Liver (tissue), 8 donors: ENCODE measurements at regions not wholly inside any gene's neighbourhood (a gene's known extent, or its start where the extent isn't known, plus 50 kb on each side); places are given as distances from the start of the nearest gene placed in this dataset.

ENCODE experiments used
- DNase-seq: peaks from one replicate; pipeline ENCODE4 v3.0.0-alpha.2; 2017; ENCODE audit warnings: low spot score
- H3K27ac ChIP-seq, 2 donors: one replicate each; pipeline ENCODE4 v1.7.0; 2013; ENCODE audit warnings: inconsistent platforms in 2 of 2, low read length in 2 of 2, control low read depth in 1 of 2, low read depth in 1 of 2, mild to moderate bottlenecking in 1 of 2
- H3K27me3 ChIP-seq, 4 donors: one replicate each; pipeline versions ENCODE4 v1.6.1 to v1.7.0; 2013; ENCODE audit warnings: low read length in 3 of 4, inconsistent platforms in 1 of 4, mild to moderate bottlenecking in 1 of 4, moderate library complexity in 1 of 4; ENCODE audit not compliant: control insufficient read depth in 4 of 4, insufficient read depth in 4 of 4
- H3K36me3 ChIP-seq, 4 donors: one replicate each; pipeline versions ENCODE4 v1.6.1 to v1.7.0; 2013; ENCODE audit warnings: low read length in 3 of 4, mild to moderate bottlenecking in 3 of 4, low read depth in 1 of 4, moderate library complexity in 1 of 4; ENCODE audit not compliant: control insufficient read depth in 4 of 4, insufficient read depth in 3 of 4
- H3K4me1 ChIP-seq, 4 donors: one replicate each; pipeline versions ENCODE4 v1.6.1 to v1.7.0; 2013; ENCODE audit warnings: low read length in 3 of 4, mild to moderate bottlenecking in 3 of 4, moderate library complexity in 1 of 4; ENCODE audit not compliant: control insufficient read depth in 4 of 4, insufficient read depth in 4 of 4
- H3K4me3 ChIP-seq, 3 donors: one replicate each; pipeline versions ENCODE4 v1.6.1 to v1.7.0; 2013; ENCODE audit warnings: low read length in 3 of 3, control low read depth in 1 of 3, low read depth in 1 of 3, mild to moderate bottlenecking in 1 of 3
- H3K9ac ChIP-seq, 2 donors: one replicate each; pipeline ENCODE4 v1.7.0; 2013; ENCODE audit warnings: low read length in 2 of 2, mild to moderate bottlenecking in 2 of 2, moderate library complexity in 2 of 2, control low read depth in 1 of 2, low read depth in 1 of 2
- H3K9me3 ChIP-seq, 4 donors: one replicate each; pipeline versions ENCODE4 v1.6.1 to v1.7.0; 2013; ENCODE audit warnings: low read length in 3 of 4; ENCODE audit not compliant: control insufficient read depth in 4 of 4
- EGR1 ChIP-seq, 2 donors: IDR thresholded peaks; 2 replicates each; pipeline ENCODE4 v1.6.1; 2016 to 2018; ENCODE audit warnings: antibody characterized with exemption in 2 of 2, low read depth in 2 of 2
- FOXA1 ChIP-seq: IDR thresholded peaks from 2 replicates; pipeline ENCODE4 v1.6.1; 2016; ENCODE audit warnings: antibody characterized with exemption
- GABPA ChIP-seq, 2 donors: IDR thresholded peaks in 1 of 2; conservative IDR thresholded peaks in 1 of 2; 2 replicates each; pipeline ENCODE4 v1.6.1; 2016; ENCODE audit warnings: antibody characterized with exemption in 2 of 2, mild to moderate bottlenecking in 1 of 2, moderate library complexity in 1 of 2
- HNF4G ChIP-seq: IDR thresholded peaks from 2 replicates; pipeline ENCODE4 v1.6.1; 2016; ENCODE audit warnings: antibody characterized with exemption
- NR2F2 ChIP-seq: IDR thresholded peaks from 2 replicates; pipeline ENCODE4 v1.6.1; 2016; ENCODE audit warnings: antibody characterized with exemption
- SP1 ChIP-seq: IDR thresholded peaks from 2 replicates; pipeline ENCODE4 v1.6.1; 2018; ENCODE audit warnings: antibody characterized with exemption, mild to moderate bottlenecking
- TAF1 ChIP-seq: conservative IDR thresholded peaks from 2 replicates; pipeline ENCODE4 v1.6.1; 2016; ENCODE audit warnings: antibody characterized with exemption, mild to moderate bottlenecking
- WGBS: extraction: QIAGEN DNeasy Blood & Tissue Kit; methylation state at CpG from one replicate; pipeline ENCODE4 v1.1.7; 2013; 5-methylcytosine and 5-hydroxymethylcytosine counted together
- TF ChIP-seq, protein P1 (sequence below): fragments of 150-350 bp; IDR thresholded peaks from 2 replicates; pipeline ENCODE4 v1.5.1; 2017; ENCODE audit warnings: improper control_type of control experiment, low read depth, low read length; ENCODE audit not compliant: missing input control
- TF ChIP-seq, protein P2 (sequence below): IDR thresholded peaks from 2 replicates; pipeline ENCODE4 v1.6.1; 2016; ENCODE audit warnings: antibody characterized with exemption
- TF ChIP-seq, protein P3 (sequence below): IDR thresholded peaks from 2 replicates; pipeline ENCODE4 v1.6.1; 2016; ENCODE audit warnings: antibody characterized with exemption
- TF ChIP-seq, protein P4 (sequence below): IDR thresholded peaks from 2 replicates; pipeline ENCODE4 v1.6.1; 2016; ENCODE audit warnings: antibody characterized with exemption, mild to moderate bottlenecking
- donor health status: healthy.
- donor health status: healthy.
- donor health status: healthy.
- donor health status: healthy.
- donor health status: healthy.

DNA sequence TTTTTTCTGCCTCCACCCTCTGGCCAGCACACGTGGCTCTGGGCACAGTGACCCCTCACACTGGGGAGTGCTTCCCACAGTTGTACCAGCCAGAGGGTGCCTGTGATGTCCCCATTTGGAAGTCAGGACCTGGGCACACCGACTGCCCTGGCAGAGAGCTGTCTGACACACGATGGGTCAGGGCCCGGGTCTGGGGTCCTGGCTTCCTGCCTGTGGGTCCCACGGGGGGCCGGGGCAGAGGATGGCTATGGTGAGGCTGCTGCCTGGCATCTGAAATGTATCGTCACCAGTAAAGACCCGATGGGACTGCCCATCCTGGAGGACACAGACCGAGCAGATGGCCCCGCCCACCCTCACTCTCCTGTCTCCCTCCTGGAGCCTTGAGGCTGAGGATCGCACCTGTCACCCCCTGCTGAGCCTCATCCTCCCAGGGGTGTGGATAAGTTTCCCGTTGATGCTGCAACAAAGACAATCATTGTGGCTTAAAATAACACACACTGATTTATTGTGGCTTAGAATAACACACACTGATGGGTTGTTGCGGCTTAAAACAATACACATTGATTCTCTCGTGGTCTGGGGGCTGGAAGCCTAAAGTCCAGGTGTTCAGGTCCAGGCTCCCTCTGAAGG, 88.8 kb upstream of the TTC34 start:
- DNase-seq: no peak
- no peaks in the 10 kb centered on the region for H3K4me1 ChIP-seq
- TF ChIP-seq HNF4G: no peak
- no peak for TF ChIP-seq EGR1 (IDR thresholded peaks at IDR 0.05; ENCODE audit: low read depth in 2 of 2)
- no peak for TF ChIP-seq TAF1
- H3K9ac ChIP-seq: no peak overlapping the region
- H3K9me3 ChIP-seq: no peaks in the 10 kb centered on the region
- H3K4me3 ChIP-seq: no peak overlapping the region
- 64% methylated on average over 14 of the region's 14 CpGs for WGBS
- H3K27ac ChIP-seq: no peak overlapping the region
- H3K36me3 ChIP-seq: no peaks in the 10 kb centered on the region
- H3K27me3 ChIP-seq: peaks cover 0 to 5% (median 1%) of the 10 kb centered on the region in 4 donors

DNA sequence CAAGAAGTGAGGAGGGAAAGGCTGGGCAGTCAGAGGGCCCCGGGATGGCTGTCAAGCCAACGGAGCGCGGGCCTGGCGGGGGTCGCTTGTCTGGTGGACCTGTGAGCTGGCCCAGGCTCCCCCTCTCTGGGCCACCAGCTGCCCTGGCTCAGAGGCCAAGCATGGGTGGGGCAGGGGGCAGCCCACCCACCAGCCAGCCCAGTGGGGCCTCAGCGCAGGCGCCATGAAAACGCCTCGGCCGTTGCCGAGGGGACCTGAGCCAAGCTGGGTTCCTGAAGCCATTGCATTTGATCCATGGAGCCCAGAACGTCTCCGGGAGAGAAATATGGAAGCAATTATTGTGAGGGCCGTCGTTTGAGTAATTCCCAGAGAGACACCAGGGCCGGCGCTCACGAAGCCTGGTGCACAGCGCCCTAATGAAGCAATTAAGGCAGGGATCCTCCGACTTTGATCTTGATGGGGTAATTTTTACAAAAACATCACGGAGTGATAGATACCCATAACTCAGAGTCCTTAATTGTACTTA, 90.5 kb upstream of the TTC34 start:
- Histone ChIP-seq H3K9me3 (no peaks in the 10 kb centered on the region), H3K27me3 (peaks cover 0 to 5% (median 1%) of the 10 kb centered on the region in 4 donors), H3K36me3 (no peaks in the 10 kb centered on the region), H3K4me1 (no peaks in the 10 kb centered on the region), H3K9ac (no peak overlapping the region), H3K27ac (no peak overlapping the region), H3K4me3 (no peak overlapping the region)
- TF ChIP-seq, protein P1, sequence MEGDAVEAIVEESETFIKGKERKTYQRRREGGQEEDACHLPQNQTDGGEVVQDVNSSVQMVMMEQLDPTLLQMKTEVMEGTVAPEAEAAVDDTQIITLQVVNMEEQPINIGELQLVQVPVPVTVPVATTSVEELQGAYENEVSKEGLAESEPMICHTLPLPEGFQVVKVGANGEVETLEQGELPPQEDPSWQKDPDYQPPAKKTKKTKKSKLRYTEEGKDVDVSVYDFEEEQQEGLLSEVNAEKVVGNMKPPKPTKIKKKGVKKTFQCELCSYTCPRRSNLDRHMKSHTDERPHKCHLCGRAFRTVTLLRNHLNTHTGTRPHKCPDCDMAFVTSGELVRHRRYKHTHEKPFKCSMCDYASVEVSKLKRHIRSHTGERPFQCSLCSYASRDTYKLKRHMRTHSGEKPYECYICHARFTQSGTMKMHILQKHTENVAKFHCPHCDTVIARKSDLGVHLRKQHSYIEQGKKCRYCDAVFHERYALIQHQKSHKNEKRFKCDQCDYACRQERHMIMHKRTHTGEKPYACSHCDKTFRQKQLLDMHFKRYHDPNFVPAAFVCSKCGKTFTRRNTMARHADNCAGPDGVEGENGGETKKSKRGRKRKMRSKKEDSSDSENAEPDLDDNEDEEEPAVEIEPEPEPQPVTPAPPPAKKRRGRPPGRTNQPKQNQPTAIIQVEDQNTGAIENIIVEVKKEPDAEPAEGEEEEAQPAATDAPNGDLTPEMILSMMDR: no peak
- TF ChIP-seq, protein P2, sequence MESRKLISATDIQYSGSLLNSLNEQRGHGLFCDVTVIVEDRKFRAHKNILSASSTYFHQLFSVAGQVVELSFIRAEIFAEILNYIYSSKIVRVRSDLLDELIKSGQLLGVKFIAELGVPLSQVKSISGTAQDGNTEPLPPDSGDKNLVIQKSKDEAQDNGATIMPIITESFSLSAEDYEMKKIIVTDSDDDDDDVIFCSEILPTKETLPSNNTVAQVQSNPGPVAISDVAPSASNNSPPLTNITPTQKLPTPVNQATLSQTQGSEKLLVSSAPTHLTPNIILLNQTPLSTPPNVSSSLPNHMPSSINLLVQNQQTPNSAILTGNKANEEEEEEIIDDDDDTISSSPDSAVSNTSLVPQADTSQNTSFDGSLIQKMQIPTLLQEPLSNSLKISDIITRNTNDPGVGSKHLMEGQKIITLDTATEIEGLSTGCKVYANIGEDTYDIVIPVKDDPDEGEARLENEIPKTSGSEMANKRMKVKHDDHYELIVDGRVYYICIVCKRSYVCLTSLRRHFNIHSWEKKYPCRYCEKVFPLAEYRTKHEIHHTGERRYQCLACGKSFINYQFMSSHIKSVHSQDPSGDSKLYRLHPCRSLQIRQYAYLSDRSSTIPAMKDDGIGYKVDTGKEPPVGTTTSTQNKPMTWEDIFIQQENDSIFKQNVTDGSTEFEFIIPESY: no peak
- TF ChIP-seq, protein P3, sequence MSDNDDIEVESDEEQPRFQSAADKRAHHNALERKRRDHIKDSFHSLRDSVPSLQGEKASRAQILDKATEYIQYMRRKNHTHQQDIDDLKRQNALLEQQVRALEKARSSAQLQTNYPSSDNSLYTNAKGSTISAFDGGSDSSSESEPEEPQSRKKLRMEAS: no peak
- no peak for TF ChIP-seq EGR1 (IDR thresholded peaks at IDR 0.05; ENCODE audit: low read depth in 2 of 2)
- TF ChIP-seq FOXA1: no peak
- WGBS: 84% methylated on average over 22 of the region's 22 CpGs
- DNase-seq: no peak

DNA sequence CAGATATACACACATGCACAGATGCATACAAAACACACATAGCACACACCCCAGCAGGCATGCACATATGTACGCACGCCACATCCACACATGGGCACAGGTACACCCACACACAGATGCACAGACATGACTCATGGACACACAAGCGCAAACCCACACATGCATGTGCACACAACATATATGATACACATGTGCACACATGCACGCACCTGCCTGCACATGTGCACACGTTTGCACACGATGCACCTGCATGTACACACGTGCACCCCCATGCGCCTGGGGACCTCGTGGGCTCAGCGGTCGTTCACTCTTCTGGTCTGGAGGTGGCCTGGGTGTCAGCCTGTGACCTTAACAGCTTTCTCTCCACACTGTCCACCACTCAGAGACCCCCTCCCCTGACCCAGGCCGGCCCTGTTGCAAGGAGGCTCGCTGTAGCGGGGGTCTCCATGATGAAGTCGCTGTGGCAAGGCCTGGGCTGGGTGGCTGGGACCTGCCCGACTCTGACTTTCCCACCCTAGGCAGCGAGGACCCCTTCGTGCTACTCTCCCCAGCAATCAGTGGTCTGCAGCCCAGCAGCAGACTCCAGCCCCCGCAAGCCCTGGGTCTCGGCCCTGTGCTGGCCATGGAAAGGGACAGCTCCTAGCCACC, 92.1 kb upstream of the TTC34 start:
- H3K27ac ChIP-seq: no peak overlapping the region
- no peak overlapping the region for H3K9ac ChIP-seq
- H3K36me3 ChIP-seq: no peaks in the 10 kb centered on the region
- H3K9me3 ChIP-seq: no peaks in the 10 kb centered on the region
- no peak for DNase-seq
- TF ChIP-seq GABPA (IDR thresholded peaks at IDR 0.05 in 1 of 2, conservative IDR thresholded peaks at IDR 0.05 in 1 of 2) (no peak), NR2F2 (no peak), SP1 (no peak), FOXA1 (no peak), HNF4G (no peak)
- TF ChIP-seq, protein P1: no peak
- TF ChIP-seq, protein P4, sequence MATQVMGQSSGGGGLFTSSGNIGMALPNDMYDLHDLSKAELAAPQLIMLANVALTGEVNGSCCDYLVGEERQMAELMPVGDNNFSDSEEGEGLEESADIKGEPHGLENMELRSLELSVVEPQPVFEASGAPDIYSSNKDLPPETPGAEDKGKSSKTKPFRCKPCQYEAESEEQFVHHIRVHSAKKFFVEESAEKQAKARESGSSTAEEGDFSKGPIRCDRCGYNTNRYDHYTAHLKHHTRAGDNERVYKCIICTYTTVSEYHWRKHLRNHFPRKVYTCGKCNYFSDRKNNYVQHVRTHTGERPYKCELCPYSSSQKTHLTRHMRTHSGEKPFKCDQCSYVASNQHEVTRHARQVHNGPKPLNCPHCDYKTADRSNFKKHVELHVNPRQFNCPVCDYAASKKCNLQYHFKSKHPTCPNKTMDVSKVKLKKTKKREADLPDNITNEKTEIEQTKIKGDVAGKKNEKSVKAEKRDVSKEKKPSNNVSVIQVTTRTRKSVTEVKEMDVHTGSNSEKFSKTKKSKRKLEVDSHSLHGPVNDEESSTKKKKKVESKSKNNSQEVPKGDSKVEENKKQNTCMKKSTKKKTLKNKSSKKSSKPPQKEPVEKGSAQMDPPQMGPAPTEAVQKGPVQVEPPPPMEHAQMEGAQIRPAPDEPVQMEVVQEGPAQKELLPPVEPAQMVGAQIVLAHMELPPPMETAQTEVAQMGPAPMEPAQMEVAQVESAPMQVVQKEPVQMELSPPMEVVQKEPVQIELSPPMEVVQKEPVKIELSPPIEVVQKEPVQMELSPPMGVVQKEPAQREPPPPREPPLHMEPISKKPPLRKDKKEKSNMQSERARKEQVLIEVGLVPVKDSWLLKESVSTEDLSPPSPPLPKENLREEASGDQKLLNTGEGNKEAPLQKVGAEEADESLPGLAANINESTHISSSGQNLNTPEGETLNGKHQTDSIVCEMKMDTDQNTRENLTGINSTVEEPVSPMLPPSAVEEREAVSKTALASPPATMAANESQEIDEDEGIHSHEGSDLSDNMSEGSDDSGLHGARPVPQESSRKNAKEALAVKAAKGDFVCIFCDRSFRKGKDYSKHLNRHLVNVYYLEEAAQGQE: no peak
- WGBS: 86% methylated on average over 20 of the region's 20 CpGs
- H3K4me1 ChIP-seq: no peaks in the 10 kb centered on the region
- no peak overlapping the region for H3K4me3 ChIP-seq
- H3K27me3 ChIP-seq: peaks cover 0 to 5% (median 1%) of the 10 kb centered on the region in 4 donors
